ENCODE measurements at regions not wholly inside any gene's neighbourhood (a gene's known extent, or its start where the extent isn't known, plus 50 kb on each side); places are given as distances from the start of the nearest gene placed in this dataset.

- no peak overlapping the region for H3K4me3 ChIP-seq (ENCODE audit: low read depth, low read length)
- TF ChIP-seq, protein P1, sequence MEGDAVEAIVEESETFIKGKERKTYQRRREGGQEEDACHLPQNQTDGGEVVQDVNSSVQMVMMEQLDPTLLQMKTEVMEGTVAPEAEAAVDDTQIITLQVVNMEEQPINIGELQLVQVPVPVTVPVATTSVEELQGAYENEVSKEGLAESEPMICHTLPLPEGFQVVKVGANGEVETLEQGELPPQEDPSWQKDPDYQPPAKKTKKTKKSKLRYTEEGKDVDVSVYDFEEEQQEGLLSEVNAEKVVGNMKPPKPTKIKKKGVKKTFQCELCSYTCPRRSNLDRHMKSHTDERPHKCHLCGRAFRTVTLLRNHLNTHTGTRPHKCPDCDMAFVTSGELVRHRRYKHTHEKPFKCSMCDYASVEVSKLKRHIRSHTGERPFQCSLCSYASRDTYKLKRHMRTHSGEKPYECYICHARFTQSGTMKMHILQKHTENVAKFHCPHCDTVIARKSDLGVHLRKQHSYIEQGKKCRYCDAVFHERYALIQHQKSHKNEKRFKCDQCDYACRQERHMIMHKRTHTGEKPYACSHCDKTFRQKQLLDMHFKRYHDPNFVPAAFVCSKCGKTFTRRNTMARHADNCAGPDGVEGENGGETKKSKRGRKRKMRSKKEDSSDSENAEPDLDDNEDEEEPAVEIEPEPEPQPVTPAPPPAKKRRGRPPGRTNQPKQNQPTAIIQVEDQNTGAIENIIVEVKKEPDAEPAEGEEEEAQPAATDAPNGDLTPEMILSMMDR (IDR thresholded peaks at IDR 0.05; ENCODE audit: low read depth, low read length, missing control alignments): no peak
- no peak for DNase-seq (ENCODE audit: low read depth)
Observed at GRCh38 chr2:16125614-16126516, 185.5 kb downstream of the MYCN start.

GRCh38 chr2:16124881-16125613, 184.7 kb downstream of the MYCN start:
- H3K4me3 ChIP-seq (ENCODE audit: low read depth, low read length): no peak overlapping the region
- TF ChIP-seq, protein P1 (IDR thresholded peaks at IDR 0.05; ENCODE audit: low read depth, low read length, missing control alignments): no peak
- no peak for DNase-seq (ENCODE audit: low read depth)

GRCh38 chr2:16123856-16124780, 183.8 kb downstream of the MYCN start:
- no peak for DNase-seq (ENCODE audit: low read depth)
- no peak overlapping the region for H3K4me3 ChIP-seq (ENCODE audit: low read depth, low read length)
- TF ChIP-seq, protein P1 (IDR thresholded peaks at IDR 0.05; ENCODE audit: low read depth, low read length, missing control alignments): no peak

DNA sequence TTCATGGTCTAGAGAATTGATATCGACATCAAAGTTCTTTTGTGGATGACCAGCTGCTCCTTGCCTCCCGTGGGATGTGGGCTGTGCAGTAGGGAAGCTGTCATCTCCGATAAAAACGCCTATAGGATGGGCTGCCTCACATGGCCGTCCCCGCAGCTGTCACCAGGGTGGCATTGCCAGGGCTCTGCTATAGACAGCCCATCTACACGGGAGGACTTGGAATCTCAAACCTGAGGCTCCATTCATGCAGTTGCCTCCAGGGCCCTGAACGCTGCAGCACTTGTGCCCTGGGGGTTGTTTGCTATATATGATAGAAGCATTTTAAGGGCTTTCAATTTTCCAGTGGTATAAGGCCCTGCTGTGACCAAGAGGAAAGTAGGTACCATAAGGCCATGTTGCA, 183.1 kb downstream of the MYCN start:
- no peak for DNase-seq (ENCODE audit: low read depth)
- TF ChIP-seq, protein P1 (IDR thresholded peaks at IDR 0.05; ENCODE audit: low read depth, low read length, missing control alignments): no peak
- no peak overlapping the region for H3K4me3 ChIP-seq (ENCODE audit: low read depth, low read length)

- no peak for DNase-seq (ENCODE audit: low read depth)
Observed at GRCh38 chr2:16122556-16122955, 182.2 kb downstream of the MYCN start.

GRCh38 chr2:16121986-16122390, 181.6 kb downstream of the MYCN start:
- DNase-seq (ENCODE audit: low read depth): no peak
- H3K4me3 ChIP-seq (ENCODE audit: low read depth, low read length): no peak overlapping the region
- TF ChIP-seq, protein P1 (IDR thresholded peaks at IDR 0.05; ENCODE audit: low read depth, low read length, missing control alignments): no peak

More at GRCh38 chr2:16122556-16122955, 182.2 kb downstream of the MYCN start:
- H3K4me3 ChIP-seq (ENCODE audit: low read depth, low read length): no peak overlapping the region
- TF ChIP-seq, protein P1 (IDR thresholded peaks at IDR 0.05; ENCODE audit: low read depth, low read length, missing control alignments): no peak

Measured in GM12864 (cell line).